Cardiac muscle cell (in vitro differentiated cells and primary cell): ENCODE measurements at regions not wholly inside any gene's neighbourhood (a gene's known extent, or its start where the extent isn't known, plus 50 kb on each side); places are given as distances from the start of the nearest gene placed in this dataset.

Source experiments
- DNase-seq, 2 donors: peaks; one replicate each; pipeline versions ENCODE4 v3.0.0 to v3.0.0-alpha.2; 2010 to 2017; ENCODE audit warnings: low read depth in 1 of 2, low spot score in 1 of 2
- H3K27ac ChIP-seq: fragments of 200-600 bp; sonication (generic); 2 replicates; pipeline ENCODE4 v1.5.1; 2016
- H3K27me3 ChIP-seq: fragments of 200-600 bp; sonication (generic); 2 replicates; pipeline ENCODE4 v1.6.0; 2016; ENCODE audit warnings: control low read depth
- H3K36me3 ChIP-seq: fragments of 200-600 bp; sonication (generic); 2 replicates; pipeline ENCODE4 v1.5.1; 2016; ENCODE audit warnings: control low read depth
- H3K4me1 ChIP-seq: fragments of 200-600 bp; sonication (generic); 2 replicates; pipeline ENCODE4 v1.8.1; 2017; ENCODE audit warnings: low read depth, mild to moderate bottlenecking, mixed run types
- H3K4me3 ChIP-seq: fragments of 200-600 bp; sonication (generic); 2 replicates; pipeline ENCODE4 v1.5.1; 2016; ENCODE audit warnings: mild to moderate bottlenecking
- H3K9me3 ChIP-seq: fragments of 200-600 bp; sonication (generic); 2 replicates; pipeline ENCODE4 v1.5.1; 2017; ENCODE audit warnings: low read depth, mild to moderate bottlenecking, control low read depth
- CTCF ChIP-seq: IDR thresholded peaks from 2 replicates; pipeline ENCODE4 v1.5.1; 2012; ENCODE audit warnings: low read depth, mild to moderate bottlenecking, low read length

DNA sequence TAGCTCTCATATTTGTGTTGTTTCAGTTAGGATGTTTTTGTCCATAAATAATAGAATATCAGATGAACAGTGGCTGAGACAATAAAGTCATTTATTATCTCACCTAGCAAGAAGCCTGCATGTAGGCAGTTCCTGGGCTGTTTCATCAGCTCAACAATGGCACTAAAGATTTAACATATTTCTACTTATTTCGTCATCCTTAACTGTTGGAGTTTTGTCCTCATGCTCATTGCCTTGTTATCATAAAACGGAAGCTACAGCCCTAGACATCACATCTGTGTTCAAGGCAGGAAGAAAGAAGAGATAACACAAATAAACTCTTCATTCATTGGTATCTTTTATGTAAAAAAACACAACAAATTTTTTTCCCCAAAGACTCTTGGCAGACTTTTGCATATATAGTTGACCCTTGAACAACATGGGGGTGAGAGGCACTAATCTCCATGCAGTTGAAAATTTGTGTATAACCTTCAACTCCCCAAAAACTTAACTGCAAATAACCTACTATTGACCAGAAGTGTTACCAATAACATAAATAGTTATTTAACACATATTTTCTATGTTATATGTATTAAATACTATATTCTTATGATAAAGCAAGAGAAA lies 277.2 kb upstream of the ADRA1B start:
- Histone ChIP-seq H3K4me3 (no peak overlapping the region), H3K4me1 (peaks cover 8% of the 10 kb centered on the region), H3K27ac (no peak overlapping the region), H3K27me3 (no peaks in the 10 kb centered on the region), H3K9me3 (no peaks in the 10 kb centered on the region), H3K36me3 (no peaks in the 10 kb centered on the region)
- TF ChIP-seq CTCF, result no peak
- DNase-seq, result peak in 1 of 2 donors; percentile 90

- no peaks in the 10 kb centered on the region for H3K27me3 ChIP-seq
- H3K4me3 ChIP-seq, result no peak overlapping the region
- DNase-seq, result peak in 1 of 2 donors; percentile 12
- no peak for TF ChIP-seq CTCF
- no peaks in the 10 kb centered on the region for H3K36me3 ChIP-seq
- H3K4me1 ChIP-seq, result peaks cover 9% of the 10 kb centered on the region
- no peaks in the 10 kb centered on the region for H3K9me3 ChIP-seq
- H3K27ac ChIP-seq, result no peak overlapping the region
Measured at GRCh38 chr5:159639590-159639989, 276.7 kb upstream of the ADRA1B start.

DNA sequence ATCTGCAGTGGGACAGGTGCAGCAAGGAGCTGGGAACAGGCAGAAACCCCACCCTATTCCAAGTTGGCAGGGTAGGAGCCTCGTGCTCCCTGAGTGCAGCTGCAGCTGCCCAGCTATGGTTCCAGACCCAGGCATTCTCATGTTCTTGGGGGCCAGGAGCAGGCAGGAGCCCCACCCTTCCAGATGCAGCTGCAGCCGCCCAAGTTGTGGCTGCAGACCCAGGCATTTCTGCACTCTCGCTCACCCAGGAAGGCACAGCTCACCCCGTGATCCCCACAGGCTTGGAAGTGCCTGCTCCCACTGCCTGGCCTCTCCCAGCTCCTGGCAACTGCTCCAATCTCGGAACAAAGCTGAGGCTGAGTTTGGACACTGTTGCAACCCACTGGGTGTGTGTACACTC lies 275.8 kb upstream of the ADRA1B start:
- TF ChIP-seq CTCF, result no peak
- peaks cover 9% of the 10 kb centered on the region for H3K4me1 ChIP-seq
- no peak overlapping the region for H3K27ac ChIP-seq
- H3K4me3 ChIP-seq, result no peak overlapping the region
- no peak for DNase-seq
- H3K9me3 ChIP-seq, result no peaks in the 10 kb centered on the region
- H3K27me3 ChIP-seq, result no peaks in the 10 kb centered on the region
- H3K36me3 ChIP-seq, result no peaks in the 10 kb centered on the region

- no peak overlapping the region for H3K27ac ChIP-seq
- no peak for TF ChIP-seq CTCF
Measured at GRCh38 chr5:159640921-159641320, 275.4 kb upstream of the ADRA1B start.

GRCh38 chr5:159641371-159642039 lies 274.8 kb upstream of the ADRA1B start:
- no peak overlapping the region for H3K27ac ChIP-seq
- no peaks in the 10 kb centered on the region for H3K36me3 ChIP-seq
- H3K9me3 ChIP-seq, result no peaks in the 10 kb centered on the region
- no peak for TF ChIP-seq CTCF
- no peaks in the 10 kb centered on the region for H3K27me3 ChIP-seq
- DNase-seq, result no peak
- peaks cover 9% of the 10 kb centered on the region for H3K4me1 ChIP-seq
- no peak overlapping the region for H3K4me3 ChIP-seq

More at GRCh38 chr5:159640921-159641320, 275.4 kb upstream of the ADRA1B start:
- no peak for DNase-seq
- Histone ChIP-seq H3K36me3 (no peaks in the 10 kb centered on the region), H3K4me3 (no peak overlapping the region), H3K4me1 (peaks cover 9% of the 10 kb centered on the region), H3K27me3 (no peaks in the 10 kb centered on the region), H3K9me3 (no peaks in the 10 kb centered on the region)
